HepG2 (cell line): ENCODE measurements at regions not wholly inside any gene's neighbourhood (a gene's known extent, or its start where the extent isn't known, plus 50 kb on each side); places are given as distances from the start of the nearest gene placed in this dataset.
A peak's percentile ranks its signal among the peaks of the same experiment; 100 is the strongest.

ENCODE experiments used
- CAMTA2 ChIP-seq: sonication (generic); formaldehyde crosslinking; IDR thresholded peaks from 2 replicates; pipeline ENCODE4 v1.4.0; 2020; ENCODE audit warnings: mild to moderate bottlenecking, missing genetic modification reagents, borderline replicate concordance
- CENPX ChIP-seq: sonication (generic); formaldehyde crosslinking; IDR thresholded peaks from 2 replicates; pipeline ENCODE4 v1.9.0; 2021; ENCODE audit warnings: mild to moderate bottlenecking, missing genetic modification reagents, moderate library complexity
- HNRNPLL ChIP-seq: fragments of 200-400 bp; formaldehyde crosslinking; IDR thresholded peaks from 2 replicates; pipeline ENCODE4 v1.6.1; 2017; ENCODE audit warnings: mild to moderate bottlenecking, low read depth, low read length; ENCODE audit not compliant: poor library complexity, severe bottlenecking
- KDM1A ChIP-seq: IDR thresholded peaks from 2 replicates; pipeline ENCODE4 v1.6.1; 2016; ENCODE audit warnings: missing compliant biosample characterization
- KDM3A ChIP-seq: IDR thresholded peaks from 2 replicates; pipeline ENCODE4 v1.6.1; 2018; ENCODE audit warnings: low read depth, missing compliant biosample characterization
- NFIB ChIP-seq: sonication (generic); formaldehyde crosslinking; IDR thresholded peaks from 2 replicates; pipeline ENCODE4 v1.9.0; 2021; ENCODE audit warnings: missing genetic modification reagents, mild to moderate bottlenecking, borderline replicate concordance
- NFIC ChIP-seq: IDR thresholded peaks from 2 replicates; pipeline ENCODE4 v1.6.1; 2012; ENCODE audit warnings: mild to moderate bottlenecking, low read length, inconsistent platforms
- SNAPC2 ChIP-seq: sonication (generic); formaldehyde crosslinking; IDR thresholded peaks from 2 replicates; pipeline ENCODE4 v1.8.1; 2022; ENCODE audit warnings: mild to moderate bottlenecking, missing genetic modification reagents
- TRIM24 ChIP-seq: sonication (generic); formaldehyde crosslinking; IDR thresholded peaks from 2 replicates; pipeline ENCODE4 v1.8.0; 2022; ENCODE audit warnings: mild to moderate bottlenecking, missing genetic modification reagents
- ZBTB38 ChIP-seq: sonication (generic); formaldehyde crosslinking; IDR thresholded peaks from 2 replicates; pipeline ENCODE4 v1.5.1; 2020; ENCODE audit warnings: mild to moderate bottlenecking, missing genetic modification reagents
- ZBTB7A ChIP-seq: sonication (generic); formaldehyde crosslinking; IDR thresholded peaks from 2 replicates; pipeline ENCODE4 v1.8.0; 2022; ENCODE audit warnings: mild to moderate bottlenecking, missing genetic modification reagents
- ZKSCAN1 ChIP-seq: fragments of 150-350 bp; IDR thresholded peaks from 2 replicates; pipeline ENCODE4 v1.6.1; 2014; ENCODE audit warnings: low read length
- ZNF746 ChIP-seq: sonication (generic); formaldehyde crosslinking; IDR thresholded peaks from 2 replicates; pipeline ENCODE4 v1.8.0; 2022; ENCODE audit warnings: mild to moderate bottlenecking, missing genetic modification reagents
- TF ChIP-seq, protein P1 (sequence below): sonication (generic); formaldehyde crosslinking; IDR thresholded peaks from 2 replicates; pipeline ENCODE4 v1.4.0; 2020; ENCODE audit warnings: missing genetic modification reagents
- TF ChIP-seq, protein P2 (sequence below): sonication (generic); formaldehyde crosslinking; IDR thresholded peaks from 2 replicates; pipeline ENCODE4 v1.4.0; 2020; ENCODE audit warnings: mild to moderate bottlenecking, missing genetic modification reagents
- TF ChIP-seq, protein P3 (sequence below): IDR thresholded peaks from 2 replicates; pipeline ENCODE4 v1.6.1; 2016

DNA sequence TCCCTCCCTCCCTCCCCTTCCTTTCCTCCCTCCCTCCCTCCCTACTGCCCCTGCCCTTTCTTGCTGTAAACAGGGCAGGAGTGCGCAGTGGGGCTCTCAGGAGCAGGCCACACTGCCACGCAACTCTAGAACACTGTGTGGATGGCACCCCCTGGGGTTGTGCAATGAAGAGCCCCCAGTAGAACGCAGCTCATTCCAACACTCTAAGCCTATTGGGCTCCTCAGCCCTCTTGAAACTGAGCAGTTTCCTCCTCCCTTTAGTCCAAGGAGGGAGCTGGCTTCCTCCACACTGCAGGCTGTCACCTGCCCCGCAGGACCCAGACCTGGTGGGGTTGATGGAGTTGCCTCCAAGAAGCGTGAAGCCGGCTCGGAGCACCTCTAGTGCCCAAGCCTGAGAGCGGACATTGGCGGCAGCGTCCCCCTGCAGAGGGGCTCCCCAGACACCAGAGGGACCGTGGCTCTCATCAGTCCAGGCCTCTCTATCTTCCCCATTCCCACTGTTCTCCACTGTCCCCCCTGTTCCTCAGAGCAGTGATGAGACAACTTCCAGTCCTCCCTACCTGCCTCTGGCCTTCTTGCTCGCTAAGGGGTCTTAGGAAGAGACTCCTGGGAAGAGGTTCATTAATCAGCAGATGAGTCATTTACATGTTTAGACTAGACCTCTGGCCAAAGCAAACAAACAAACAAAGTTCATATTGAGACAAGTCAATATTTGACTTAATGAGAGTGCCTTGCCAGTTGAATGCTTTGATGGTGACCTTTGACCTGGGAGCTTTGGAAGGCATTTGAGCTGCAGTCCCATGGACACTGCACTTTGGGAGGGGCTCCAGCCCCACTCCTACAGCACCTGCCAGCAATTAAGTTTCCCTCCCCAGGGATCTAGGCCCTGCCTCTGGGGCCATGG, 64.0 kb downstream of the RPUSD4 start (continued):
- TF ChIP-seq, protein P1, sequence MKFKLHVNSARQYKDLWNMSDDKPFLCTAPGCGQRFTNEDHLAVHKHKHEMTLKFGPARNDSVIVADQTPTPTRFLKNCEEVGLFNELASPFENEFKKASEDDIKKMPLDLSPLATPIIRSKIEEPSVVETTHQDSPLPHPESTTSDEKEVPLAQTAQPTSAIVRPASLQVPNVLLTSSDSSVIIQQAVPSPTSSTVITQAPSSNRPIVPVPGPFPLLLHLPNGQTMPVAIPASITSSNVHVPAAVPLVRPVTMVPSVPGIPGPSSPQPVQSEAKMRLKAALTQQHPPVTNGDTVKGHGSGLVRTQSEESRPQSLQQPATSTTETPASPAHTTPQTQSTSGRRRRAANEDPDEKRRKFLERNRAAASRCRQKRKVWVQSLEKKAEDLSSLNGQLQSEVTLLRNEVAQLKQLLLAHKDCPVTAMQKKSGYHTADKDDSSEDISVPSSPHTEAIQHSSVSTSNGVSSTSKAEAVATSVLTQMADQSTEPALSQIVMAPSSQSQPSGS (CRISPR knock-in tag): no peak; the same call in 1 of the 2 replicates
- TF ChIP-seq NFIB (CRISPR knock-in tag) (no peak), KDM3A (no peak), CAMTA2 (no peak), ZNF746 (CRISPR knock-in tag) (peak; percentile 94), ZBTB7A (CRISPR knock-in tag) (no peak; the same call in 1 of the 2 replicates), TRIM24 (CRISPR knock-in tag) (no peak), ZKSCAN1 (no peak), SNAPC2 (CRISPR knock-in tag) (peak; percentile 93; the same call in 1 of the 2 replicates), KDM1A (CRISPR knock-in tag) (0 out of 2 replicates have a peak, but pooled peaks have one; percentile 2), NFIC (peak; percentile 91), CENPX (CRISPR knock-in tag) (no peak), HNRNPLL (no peak), ZBTB38 (0 out of 2 replicates have a peak, but pooled peaks have one; percentile 19)
- TF ChIP-seq, protein P2, sequence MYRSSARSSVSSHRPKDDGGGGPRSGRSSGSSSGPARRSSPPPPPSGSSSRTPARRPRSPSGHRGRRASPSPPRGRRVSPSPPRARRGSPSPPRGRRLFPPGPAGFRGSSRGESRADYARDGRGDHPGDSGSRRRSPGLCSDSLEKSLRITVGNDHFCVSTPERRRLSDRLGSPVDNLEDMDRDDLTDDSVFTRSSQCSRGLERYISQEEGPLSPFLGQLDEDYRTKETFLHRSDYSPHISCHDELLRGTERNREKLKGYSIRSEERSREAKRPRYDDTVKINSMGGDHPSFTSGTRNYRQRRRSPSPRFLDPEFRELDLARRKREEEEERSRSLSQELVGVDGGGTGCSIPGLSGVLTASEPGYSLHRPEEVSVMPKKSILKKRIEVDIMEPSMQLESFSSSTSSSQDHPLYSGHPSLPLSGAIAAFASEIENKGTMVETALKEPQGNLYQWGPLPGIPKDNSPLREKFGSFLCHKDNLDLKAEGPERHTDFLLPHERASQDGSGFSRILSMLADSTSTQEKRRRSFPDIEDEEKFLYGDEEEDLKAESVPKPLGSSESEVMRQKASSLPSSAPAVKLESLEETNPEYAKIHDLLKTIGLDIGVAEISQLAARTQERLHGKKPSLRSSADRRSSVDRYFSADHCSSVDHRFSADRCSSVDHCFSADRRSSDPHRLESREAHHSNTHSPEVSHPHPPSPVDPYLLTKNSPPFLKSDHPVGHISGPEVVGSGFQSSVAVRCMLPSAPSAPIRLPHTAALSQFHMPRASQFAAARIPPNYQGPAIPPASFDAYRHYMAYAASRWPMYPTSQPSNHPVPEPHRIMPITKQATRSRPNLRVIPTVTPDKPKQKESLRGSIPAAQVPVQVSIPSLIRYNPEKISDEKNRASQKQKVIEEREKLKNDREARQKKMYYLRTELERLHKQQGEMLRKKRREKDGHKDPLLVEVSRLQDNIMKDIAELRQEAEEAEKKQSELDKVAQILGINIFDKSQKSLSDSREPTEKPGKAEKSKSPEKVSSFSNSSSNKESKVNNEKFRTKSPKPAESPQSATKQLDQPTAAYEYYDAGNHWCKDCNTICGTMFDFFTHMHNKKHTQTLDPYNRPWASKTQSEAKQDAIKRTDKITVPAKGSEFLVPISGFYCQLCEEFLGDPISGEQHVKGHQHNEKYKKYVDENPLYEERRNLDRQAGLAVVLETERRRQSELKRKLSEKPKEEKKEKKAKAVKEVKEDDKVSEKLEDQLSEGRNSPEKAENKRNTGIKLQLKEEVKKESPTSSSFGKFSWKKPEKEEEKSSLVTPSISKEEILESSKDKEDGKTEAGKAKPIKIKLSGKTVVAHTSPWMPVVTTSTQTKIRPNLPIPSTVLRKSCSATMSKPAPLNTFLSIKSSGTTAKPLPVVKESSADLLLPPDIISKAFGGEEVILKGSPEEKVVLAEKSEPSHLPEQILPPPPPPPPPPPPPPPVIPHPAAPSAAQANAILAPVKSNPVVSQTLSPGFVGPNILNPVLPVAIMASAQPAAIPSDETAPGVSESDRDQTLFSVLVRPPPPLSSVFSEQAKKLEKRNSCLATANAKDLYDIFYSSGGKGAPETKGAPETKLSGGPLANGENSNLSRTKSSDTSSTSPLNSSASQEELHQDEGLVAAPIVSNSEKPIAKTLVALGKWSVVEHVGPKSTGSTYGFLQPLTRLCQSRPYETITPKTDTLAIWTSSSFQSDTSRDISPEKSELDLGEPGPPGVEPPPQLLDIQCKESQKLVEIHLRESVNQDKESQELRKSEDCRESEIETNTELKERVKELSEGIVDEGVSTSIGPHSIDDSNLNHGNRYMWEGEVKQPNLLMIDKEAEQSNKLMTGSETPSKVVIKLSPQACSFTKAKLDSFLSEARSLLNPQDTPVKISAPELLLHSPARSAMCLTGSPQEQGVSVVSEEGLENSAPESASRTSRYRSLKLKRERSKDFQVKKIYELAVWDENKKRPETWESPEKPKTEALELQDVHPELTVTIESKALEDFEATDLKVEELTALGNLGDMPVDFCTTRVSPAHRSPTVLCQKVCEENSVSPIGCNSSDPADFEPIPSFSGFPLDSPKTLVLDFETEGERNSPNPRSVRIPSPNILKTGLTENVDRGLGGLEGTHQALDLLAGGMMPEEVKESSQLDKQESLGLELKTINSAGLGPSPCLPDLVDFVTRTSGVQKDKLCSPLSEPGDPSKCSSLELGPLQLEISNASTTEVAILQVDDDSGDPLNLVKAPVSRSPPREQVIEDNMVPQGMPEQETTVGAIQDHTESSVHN (CRISPR knock-in tag): no peak
- TF ChIP-seq, protein P3, sequence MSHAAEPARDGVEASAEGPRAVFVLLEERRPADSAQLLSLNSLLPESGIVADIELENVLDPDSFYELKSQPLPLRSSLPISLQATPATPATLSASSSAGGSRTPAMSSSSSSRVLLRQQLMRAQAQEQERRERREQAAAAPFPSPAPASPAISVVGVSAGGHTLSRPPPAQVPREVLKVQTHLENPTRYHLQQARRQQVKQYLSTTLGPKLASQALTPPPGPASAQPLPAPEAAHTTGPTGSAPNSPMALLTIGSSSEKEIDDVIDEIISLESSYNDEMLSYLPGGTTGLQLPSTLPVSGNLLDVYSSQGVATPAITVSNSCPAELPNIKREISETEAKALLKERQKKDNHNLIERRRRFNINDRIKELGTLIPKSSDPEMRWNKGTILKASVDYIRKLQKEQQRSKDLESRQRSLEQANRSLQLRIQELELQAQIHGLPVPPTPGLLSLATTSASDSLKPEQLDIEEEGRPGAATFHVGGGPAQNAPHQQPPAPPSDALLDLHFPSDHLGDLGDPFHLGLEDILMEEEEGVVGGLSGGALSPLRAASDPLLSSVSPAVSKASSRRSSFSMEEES: peak; percentile 65
